AG04449 (cell line): ENCODE measurements at regions not wholly inside any gene's neighbourhood (a gene's known extent, or its start where the extent isn't known, plus 50 kb on each side); places are given as distances from the start of the nearest gene placed in this dataset.

Experiments used
- CTCF ChIA-PET: fragments of 350-600 bp; formaldehyde crosslinking; extraction: SDS; loops from one replicate; lab custom pipeline; 2021; ENCODE audit warnings: antibody characterized with exemption; lab: Yijun Ruan, JAX
- POLR2A ChIA-PET: fragments of 400-600, 350-600 bp; formaldehyde crosslinking; extraction: SDS; loops from one replicate; lab custom pipeline; 2020; ENCODE audit warnings: antibody characterized with exemption, inconsistent platforms; lab: Yijun Ruan, JAX
- DNase-seq: peaks from one replicate; pipeline ENCODE4 v3.0.0-alpha.2; 2010; ENCODE audit warnings: low read depth, low spot score
- H3K4me3 ChIP-seq: 2 replicates; pipeline ENCODE4 v1.5.1; 2011; ENCODE audit warnings: low read depth, mild to moderate bottlenecking, control low read depth, low read length
- TF ChIP-seq, protein P1 (sequence below): IDR thresholded peaks from one replicate; pipeline ENCODE4 v1.5.1; 2011; ENCODE audit warnings: mild to moderate bottlenecking, moderate library complexity, low read length, control low read depth, inconsistent platforms; ENCODE audit not compliant: insufficient read depth; ENCODE audit errors: missing control alignments

DNA sequence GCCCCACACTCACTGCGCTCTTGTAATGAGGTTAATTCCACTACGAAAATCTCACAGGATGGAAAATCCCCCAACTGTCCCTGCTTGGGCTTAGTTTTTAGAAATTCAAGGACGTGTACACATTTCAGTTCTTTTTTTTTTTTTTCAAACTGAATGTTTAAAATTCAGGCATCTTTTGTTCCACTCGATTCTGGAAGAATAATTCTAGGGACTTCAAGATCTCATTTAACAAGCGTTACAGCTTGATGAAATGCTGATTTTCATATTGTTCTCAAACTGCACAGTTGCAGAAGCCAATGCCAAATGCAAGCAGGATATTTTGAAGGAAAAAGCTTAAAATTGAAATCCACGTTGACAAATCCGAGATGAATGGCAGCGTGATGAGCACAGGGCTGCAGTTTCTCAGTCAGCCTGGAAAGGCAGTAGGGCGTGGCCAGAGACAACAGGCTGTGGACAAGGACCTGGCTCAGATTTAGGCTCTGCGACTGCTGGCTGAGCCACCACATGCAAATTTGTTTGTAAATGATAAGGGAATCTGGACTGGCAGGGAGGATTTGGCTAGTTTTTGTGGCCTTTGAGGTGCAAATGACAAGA, 128.1 kb upstream of the MYCN start:
- DNase-seq = no peak
- H3K4me3 ChIP-seq = no peak overlapping the region
- TF ChIP-seq, protein P1, sequence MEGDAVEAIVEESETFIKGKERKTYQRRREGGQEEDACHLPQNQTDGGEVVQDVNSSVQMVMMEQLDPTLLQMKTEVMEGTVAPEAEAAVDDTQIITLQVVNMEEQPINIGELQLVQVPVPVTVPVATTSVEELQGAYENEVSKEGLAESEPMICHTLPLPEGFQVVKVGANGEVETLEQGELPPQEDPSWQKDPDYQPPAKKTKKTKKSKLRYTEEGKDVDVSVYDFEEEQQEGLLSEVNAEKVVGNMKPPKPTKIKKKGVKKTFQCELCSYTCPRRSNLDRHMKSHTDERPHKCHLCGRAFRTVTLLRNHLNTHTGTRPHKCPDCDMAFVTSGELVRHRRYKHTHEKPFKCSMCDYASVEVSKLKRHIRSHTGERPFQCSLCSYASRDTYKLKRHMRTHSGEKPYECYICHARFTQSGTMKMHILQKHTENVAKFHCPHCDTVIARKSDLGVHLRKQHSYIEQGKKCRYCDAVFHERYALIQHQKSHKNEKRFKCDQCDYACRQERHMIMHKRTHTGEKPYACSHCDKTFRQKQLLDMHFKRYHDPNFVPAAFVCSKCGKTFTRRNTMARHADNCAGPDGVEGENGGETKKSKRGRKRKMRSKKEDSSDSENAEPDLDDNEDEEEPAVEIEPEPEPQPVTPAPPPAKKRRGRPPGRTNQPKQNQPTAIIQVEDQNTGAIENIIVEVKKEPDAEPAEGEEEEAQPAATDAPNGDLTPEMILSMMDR = no peak
- ChIA-PET POLR2A (no interaction called here), CTCF (no interaction called here)

- POLR2A ChIA-PET = no interaction called here
- TF ChIP-seq, protein P1 = no peak
- CTCF ChIA-PET = no interaction called here
- no peak overlapping the region for H3K4me3 ChIP-seq
- DNase-seq = no peak
These were observed 126.7 kb upstream of the MYCN start for GRCh38 chr2:15813481-15814266.

- DNase-seq = no peak
These were observed 125.9 kb upstream of the MYCN start for GRCh38 chr2:15814403-15814802.

GRCh38 chr2:15814946-15815345, 125.4 kb upstream of the MYCN start:
- ChIA-PET POLR2A (no interaction called here), CTCF (no interaction called here)
- DNase-seq = no peak
- no peak overlapping the region for H3K4me3 ChIP-seq
- TF ChIP-seq, protein P1 = no peak

More at GRCh38 chr2:15814403-15814802, 125.9 kb upstream of the MYCN start:
- POLR2A ChIA-PET = no interaction called here
- CTCF ChIA-PET = no interaction called here
- TF ChIP-seq, protein P1 = no peak
- no peak overlapping the region for H3K4me3 ChIP-seq

DNA sequence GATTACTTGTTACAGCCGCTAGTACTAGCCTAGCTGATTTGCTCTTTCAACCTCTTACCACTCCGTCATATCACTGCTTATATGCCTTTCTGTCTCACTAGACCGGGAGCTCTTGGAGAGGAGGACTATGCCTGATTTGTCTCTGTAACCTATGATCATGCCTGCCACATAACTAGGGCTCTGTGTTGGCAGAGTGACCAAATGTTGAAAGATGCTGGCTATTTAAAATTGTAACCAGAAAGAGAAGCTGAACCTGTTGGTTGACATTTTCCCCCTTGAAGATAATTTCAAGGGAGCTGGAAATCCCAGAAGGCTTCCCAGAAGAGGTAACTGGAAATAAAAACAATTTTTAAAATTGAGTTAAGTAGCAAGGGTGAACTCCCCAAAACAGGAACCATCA, 124.1 kb upstream of the MYCN start:
- ChIA-PET CTCF (no interaction called here), POLR2A (no interaction called here)
- no peak for DNase-seq
- TF ChIP-seq, protein P1 = no peak
- no peak overlapping the region for H3K4me3 ChIP-seq

DNA sequence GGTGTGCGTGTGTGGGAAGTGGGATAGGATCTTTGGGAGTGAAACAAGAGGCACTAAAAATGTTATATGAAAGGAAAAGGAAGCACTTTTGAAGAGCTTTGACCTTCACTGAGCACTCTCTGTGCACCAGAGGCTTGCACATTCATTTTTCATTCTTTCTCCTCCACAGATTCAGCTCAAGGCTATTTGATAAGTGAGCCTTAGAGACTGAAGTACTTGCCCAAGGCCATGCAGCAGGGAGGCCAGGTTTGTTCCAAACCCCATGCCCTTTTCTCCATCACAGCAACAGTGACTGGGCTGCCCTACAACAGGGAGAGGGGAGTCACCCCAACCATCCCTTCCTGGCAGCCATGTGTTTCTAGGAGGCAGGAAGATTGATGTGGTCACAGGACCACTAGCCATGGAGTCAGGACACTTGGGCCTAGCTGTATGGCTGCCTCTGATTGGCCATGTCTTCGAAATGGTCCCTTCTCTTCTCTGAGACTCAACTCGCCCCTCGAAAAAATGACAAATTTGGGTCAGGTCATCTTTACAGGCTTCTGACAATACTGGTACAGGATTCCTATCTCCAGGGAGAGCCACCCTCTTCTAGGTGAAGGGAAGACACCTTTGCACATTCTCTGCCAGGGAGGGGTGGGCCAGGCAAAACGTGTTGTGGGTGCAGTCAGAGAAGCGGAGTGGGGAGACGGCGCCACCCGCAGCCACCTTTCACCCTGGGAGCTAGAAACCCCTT, 123.5 kb upstream of the MYCN start:
- TF ChIP-seq, protein P1 = no peak
- CTCF ChIA-PET = no interaction called here
- POLR2A ChIA-PET = no interaction called here
- no peak for DNase-seq
- no peak overlapping the region for H3K4me3 ChIP-seq
